ENCODE measurements at regions not wholly inside any gene's neighbourhood (a gene's known extent, or its start where the extent isn't known, plus 50 kb on each side); places are given as distances from the start of the nearest gene placed in this dataset.

DNA sequence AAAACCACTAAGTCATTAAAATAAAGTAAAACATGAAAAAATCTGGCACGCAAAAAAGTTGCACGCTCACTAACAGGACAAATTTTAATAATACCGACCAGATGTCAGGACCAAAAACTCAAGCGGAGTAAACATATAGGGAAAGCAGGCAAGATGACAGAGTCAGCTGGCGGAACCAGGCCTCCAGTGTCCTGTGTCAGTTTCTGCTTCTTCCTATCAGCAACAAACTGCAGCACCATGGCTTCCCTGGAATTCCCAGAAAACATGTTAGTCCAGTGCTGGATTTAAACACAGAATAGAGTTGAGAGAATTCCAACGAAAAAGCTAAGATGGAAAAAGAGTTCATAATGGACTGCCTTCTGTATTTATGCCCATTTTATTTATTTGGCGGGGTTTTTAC is 169.1 kb upstream of the ARHGEF26 start:
- no peak overlapping the region for H3K27ac ChIP-seq (ENCODE audit: low read length in 2 of 2)
- DNase-seq (no peak), ATAC-seq (ENCODE audit: low read depth) (no peak)
- H3K9me3 ChIP-seq (ENCODE audit: control extremely low read depth in 1 of 3, control insufficient read depth in 2 of 3, insufficient read depth in 1 of 3, low read length in 2 of 3): no peaks in the 10 kb centered on the region
- no peaks in the 10 kb centered on the region for H3K9me3 Mint-ChIP-seq (ENCODE audit: insufficient read depth)
- H3K27me3 ChIP-seq (replicated peaks in 1 of 4; ENCODE audit: control extremely low read depth in 1 of 4, control insufficient read depth in 3 of 4, insufficient read depth in 4 of 4, low read length in 3 of 4): no peaks in the 10 kb centered on the region
- ChIA-PET CTCF (no interaction called here), POLR2A (no interaction called here)
- intact Hi-C loops (cut with micrococcal nuclease): no loop called here
- H2AFZ ChIP-seq (ENCODE audit: insufficient read depth, low read depth, low read length, poor library complexity, severe bottlenecking): no peak overlapping the region
- no peaks in the 10 kb centered on the region for H3K4me1 ChIP-seq (ENCODE audit: control insufficient read depth in 2 of 2, insufficient read depth in 2 of 2, low read length in 2 of 2)
- no peaks in the 10 kb centered on the region for H3K36me3 ChIP-seq (replicated peaks in 1 of 2; ENCODE audit: control extremely low read depth in 1 of 2, control insufficient read depth in 1 of 2, extremely low read depth in 1 of 2, insufficient read depth in 2 of 2, low read length in 1 of 2)
- H3K4me3 Mint-ChIP-seq: no peak overlapping the region
- TF ChIP-seq, protein P1, sequence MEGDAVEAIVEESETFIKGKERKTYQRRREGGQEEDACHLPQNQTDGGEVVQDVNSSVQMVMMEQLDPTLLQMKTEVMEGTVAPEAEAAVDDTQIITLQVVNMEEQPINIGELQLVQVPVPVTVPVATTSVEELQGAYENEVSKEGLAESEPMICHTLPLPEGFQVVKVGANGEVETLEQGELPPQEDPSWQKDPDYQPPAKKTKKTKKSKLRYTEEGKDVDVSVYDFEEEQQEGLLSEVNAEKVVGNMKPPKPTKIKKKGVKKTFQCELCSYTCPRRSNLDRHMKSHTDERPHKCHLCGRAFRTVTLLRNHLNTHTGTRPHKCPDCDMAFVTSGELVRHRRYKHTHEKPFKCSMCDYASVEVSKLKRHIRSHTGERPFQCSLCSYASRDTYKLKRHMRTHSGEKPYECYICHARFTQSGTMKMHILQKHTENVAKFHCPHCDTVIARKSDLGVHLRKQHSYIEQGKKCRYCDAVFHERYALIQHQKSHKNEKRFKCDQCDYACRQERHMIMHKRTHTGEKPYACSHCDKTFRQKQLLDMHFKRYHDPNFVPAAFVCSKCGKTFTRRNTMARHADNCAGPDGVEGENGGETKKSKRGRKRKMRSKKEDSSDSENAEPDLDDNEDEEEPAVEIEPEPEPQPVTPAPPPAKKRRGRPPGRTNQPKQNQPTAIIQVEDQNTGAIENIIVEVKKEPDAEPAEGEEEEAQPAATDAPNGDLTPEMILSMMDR (IDR thresholded peaks at IDR 0.05): no peak
- TF ChIP-seq EZH2 (IDR thresholded peaks at IDR 0.05; ENCODE audit: borderline replicate concordance, insufficient read depth, low read depth, low read length, poor library complexity, severe bottlenecking): no peak
- H3K9ac ChIP-seq (ENCODE audit: low read length): no peak overlapping the region
- H3K4me1 Mint-ChIP-seq: no peaks in the 10 kb centered on the region
- WGBS (ENCODE audit: insufficient coverage): 97% methylated on average over 5 of the region's 7 CpGs
- H3K27me3 Mint-ChIP-seq: no peaks in the 10 kb centered on the region
- H3K4me3 ChIP-seq (ENCODE audit: control extremely low read depth in 1 of 5, extremely low read depth in 1 of 5, insufficient read depth in 1 of 5, low read depth in 2 of 5, low read length in 4 of 5): no peak overlapping the region
- no peak overlapping the region for H3K4me2 ChIP-seq (replicated peaks; ENCODE audit: low read depth, low read length, poor library complexity, severe bottlenecking)
- H3K27ac Mint-ChIP-seq: no peak overlapping the region
- no peaks in the 10 kb centered on the region for H4K20me1 ChIP-seq (ENCODE audit: control insufficient read depth, insufficient read depth, low read length, poor library complexity, severe bottlenecking)
- no peaks in the 10 kb centered on the region for H3K79me2 ChIP-seq (ENCODE audit: control insufficient read depth, insufficient read depth, low read length)

DNA sequence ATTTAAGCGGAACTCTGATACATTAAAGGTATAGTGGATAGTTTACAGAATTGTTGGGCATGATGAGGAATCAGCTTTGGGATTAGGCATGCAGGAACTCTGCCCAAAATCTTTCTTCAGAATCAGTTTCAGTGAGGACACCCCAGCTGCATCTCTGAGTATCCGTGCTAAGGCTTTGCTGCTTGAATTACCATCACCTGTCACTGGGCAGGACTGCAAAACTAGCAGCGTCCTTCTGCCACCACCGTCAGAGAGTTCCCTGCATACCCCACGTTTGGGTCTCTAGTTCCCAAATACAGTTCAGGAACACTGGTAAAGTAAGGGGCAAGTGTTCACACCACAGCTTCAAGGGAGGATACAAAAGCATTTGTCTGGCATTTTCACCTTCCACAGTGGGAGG is 164.6 kb upstream of the ARHGEF26 start:
- 81% methylated on average over 5 of the region's 5 CpGs for WGBS (ENCODE audit: insufficient coverage)
- H3K4me3 ChIP-seq (ENCODE audit: control extremely low read depth in 1 of 5, extremely low read depth in 1 of 5, insufficient read depth in 1 of 5, low read depth in 2 of 5, low read length in 4 of 5): no peak overlapping the region
- CTCF ChIA-PET: no interaction called here

More for the DNA sequence above, 164.6 kb upstream of the ARHGEF26 start:
- no peaks in the 10 kb centered on the region for H4K20me1 ChIP-seq (ENCODE audit: control insufficient read depth, insufficient read depth, low read length, poor library complexity, severe bottlenecking)
- POLR2A ChIA-PET: no interaction called here
- Mint-ChIP-seq H3K27me3 (no peaks in the 10 kb centered on the region), H3K27ac (no peak overlapping the region), H3K4me3 (no peak overlapping the region), H3K4me1 (no peaks in the 10 kb centered on the region), H3K9me3 (ENCODE audit: insufficient read depth) (no peaks in the 10 kb centered on the region)
- no peak overlapping the region for H2AFZ ChIP-seq (ENCODE audit: insufficient read depth, low read depth, low read length, poor library complexity, severe bottlenecking)
- no peak overlapping the region for H3K27ac ChIP-seq (ENCODE audit: low read length in 2 of 2)
- no peaks in the 10 kb centered on the region for H3K27me3 ChIP-seq (replicated peaks in 1 of 4; ENCODE audit: control extremely low read depth in 1 of 4, control insufficient read depth in 3 of 4, insufficient read depth in 4 of 4, low read length in 3 of 4)
- TF ChIP-seq, protein P1 (IDR thresholded peaks at IDR 0.05): no peak
- no peak for TF ChIP-seq EZH2 (IDR thresholded peaks at IDR 0.05; ENCODE audit: borderline replicate concordance, insufficient read depth, low read depth, low read length, poor library complexity, severe bottlenecking)
- intact Hi-C loops (cut with micrococcal nuclease): no loop called here
- H3K79me2 ChIP-seq (ENCODE audit: control insufficient read depth, insufficient read depth, low read length): no peaks in the 10 kb centered on the region
- H3K9ac ChIP-seq (ENCODE audit: low read length): no peak overlapping the region
- no peak for ATAC-seq (ENCODE audit: low read depth)
- no peak overlapping the region for H3K4me2 ChIP-seq (replicated peaks; ENCODE audit: low read depth, low read length, poor library complexity, severe bottlenecking)
- no peaks in the 10 kb centered on the region for H3K36me3 ChIP-seq (replicated peaks in 1 of 2; ENCODE audit: control extremely low read depth in 1 of 2, control insufficient read depth in 1 of 2, extremely low read depth in 1 of 2, insufficient read depth in 2 of 2, low read length in 1 of 2)
- no peaks in the 10 kb centered on the region for H3K9me3 ChIP-seq (ENCODE audit: control extremely low read depth in 1 of 3, control insufficient read depth in 2 of 3, insufficient read depth in 1 of 3, low read length in 2 of 3)
- H3K4me1 ChIP-seq (ENCODE audit: control insufficient read depth in 2 of 2, insufficient read depth in 2 of 2, low read length in 2 of 2): no peaks in the 10 kb centered on the region
- DNase-seq: no peak
